CD14-positive monocyte (primary cell): ENCODE measurements at regions not wholly inside any gene's neighbourhood (a gene's known extent, or its start where the extent isn't known, plus 50 kb on each side); places are given as distances from the start of the nearest gene placed in this dataset.

Experiments
- DNase-seq, 3 donors: peaks; one replicate each; pipeline ENCODE4 v3.0.0-alpha.2; 2011 to 2022
- H2AFZ ChIP-seq: 2 replicates; pipeline ENCODE4 v1.6.0; 2012; ENCODE audit warnings: mild to moderate bottlenecking, low read depth, low read length, inconsistent platforms; ENCODE audit not compliant: insufficient read depth, poor library complexity, severe bottlenecking
- H3K27ac ChIP-seq, 2 donors: 1 replicate in 1 of 2; 2 replicates in 1 of 2; pipeline ENCODE4 v1.5.1; 2012 to 2013; ENCODE audit warnings: low read length in 2 of 2, control low read depth in 1 of 2, inconsistent platforms in 1 of 2, low read depth in 1 of 2, mild to moderate bottlenecking in 1 of 2
- H3K27me3 ChIP-seq, 2 donors: one replicate each; pipeline versions ENCODE4 v1.6.0 to v1.6.1; 2011 to 2013; ENCODE audit warnings: low read length in 2 of 2; ENCODE audit not compliant: control insufficient read depth in 2 of 2, insufficient read depth in 2 of 2
- H3K36me3 ChIP-seq, 2 donors: replicated peaks in 1 of 2; 1 replicate in 1 of 2; 2 replicates in 1 of 2; pipeline versions ENCODE4 v1.5.1 to v1.6.1; 2012 to 2013; ENCODE audit warnings: low read length in 2 of 2, control low read depth in 1 of 2, inconsistent platforms in 1 of 2, mild to moderate bottlenecking in 1 of 2; ENCODE audit not compliant: insufficient read depth in 2 of 2, control insufficient read depth in 1 of 2
- H3K4me1 ChIP-seq, 2 donors: 1 replicate in 1 of 2; 2 replicates in 1 of 2; pipeline versions ENCODE4 v1.5.1 to v1.6.1; 2012 to 2013; ENCODE audit warnings: low read length in 2 of 2, control low read depth in 1 of 2, inconsistent platforms in 1 of 2, mild to moderate bottlenecking in 1 of 2, moderate library complexity in 1 of 2; ENCODE audit not compliant: insufficient read depth in 2 of 2, control insufficient read depth in 1 of 2
- H3K4me2 ChIP-seq: replicated peaks from 2 replicates; pipeline ENCODE3; 2012; ENCODE audit warnings: low read length, moderate library complexity, mild to moderate bottlenecking; ENCODE audit not compliant: poor library complexity, severe bottlenecking; ENCODE audit errors: extremely low read depth
- H3K4me3 ChIP-seq, 3 experiments: fragments of 200-600 bp in 1 of 3; sonication (generic) in 1 of 3; replicated peaks in 1 of 3; 1 replicate in 2 of 3; 2 replicates in 1 of 3; pipeline ENCODE4 v1.5.1; 2011 to 2013; ENCODE audit warnings: low read length in 3 of 3, mild to moderate bottlenecking in 3 of 3, control low read depth in 2 of 3, low read depth in 2 of 3, inconsistent platforms in 1 of 3, moderate library complexity in 1 of 3
- H3K79me2 ChIP-seq: 2 replicates; pipeline ENCODE4 v1.6.0; 2012; ENCODE audit warnings: mild to moderate bottlenecking, control low read depth, inconsistent platforms, low read length, moderate library complexity; ENCODE audit not compliant: insufficient read depth
- H3K9ac ChIP-seq: 2 replicates; pipeline ENCODE4 v1.6.0; 2017; ENCODE audit warnings: low read length, mild to moderate bottlenecking; ENCODE audit not compliant: insufficient read depth, poor library complexity, severe bottlenecking
- H3K9me3 ChIP-seq, 2 donors: replicated peaks in 1 of 2; 1 replicate in 1 of 2; 2 replicates in 1 of 2; pipeline versions ENCODE4 v1.5.1 to v1.6.1; 2012 to 2013; ENCODE audit warnings: low read length in 2 of 2, control low read depth in 1 of 2; ENCODE audit not compliant: control insufficient read depth in 1 of 2, insufficient read depth in 1 of 2
- H4K20me1 ChIP-seq: 2 replicates; pipeline ENCODE4 v1.6.0; 2012; ENCODE audit warnings: mild to moderate bottlenecking, low read length, control low read depth, moderate library complexity; ENCODE audit not compliant: insufficient read depth
- H3K27ac Mint-ChIP-seq, 7 donors: one replicate each; pipeline ENCODE4 v1.8.0; 2020; ENCODE audit warnings: mild to moderate bottlenecking in 7 of 7, mixed read lengths in 7 of 7, moderate library complexity in 6 of 7, inconsistent platforms in 2 of 7
- H3K27me3 Mint-ChIP-seq, 3 donors: one replicate each; pipeline ENCODE4 v1.8.0; 2021 to 2022; ENCODE audit warnings: low read depth in 3 of 3, mild to moderate bottlenecking in 3 of 3, mixed read lengths in 3 of 3, moderate library complexity in 3 of 3, inconsistent platforms in 1 of 3
- H3K36me3 Mint-ChIP-seq, 2 donors: one replicate each; pipeline ENCODE4 v1.8.0; 2020; ENCODE audit warnings: mixed read lengths in 2 of 2, inconsistent platforms in 1 of 2, mild to moderate bottlenecking in 1 of 2
- H3K4me1 Mint-ChIP-seq: one replicate; pipeline ENCODE4 v1.8.0; 2020; ENCODE audit warnings: mild to moderate bottlenecking, mixed read lengths
- H3K4me3 Mint-ChIP-seq, 2 donors: one replicate each; pipeline ENCODE4 v1.8.0; 2020; ENCODE audit warnings: mild to moderate bottlenecking in 2 of 2, mixed read lengths in 2 of 2, moderate library complexity in 1 of 2
- H3K9me3 Mint-ChIP-seq, 7 donors: one replicate each; pipeline ENCODE4 v1.8.0; 2020 to 2022; ENCODE audit warnings: mixed read lengths in 7 of 7, mild to moderate bottlenecking in 6 of 7, moderate library complexity in 6 of 7, inconsistent platforms in 2 of 7
- CTCF ChIP-seq: fragments of 200-600 bp; IDR thresholded peaks from one replicate; pipeline ENCODE4 v1.8.0; 2022; ENCODE audit warnings: antibody characterized with exemption, mild to moderate bottlenecking
- WGBS: methylation state at CpG from one replicate; pipeline ENCODE4 v1.1.5; 2013; ENCODE audit warnings: missing lambda C conversion rate; ENCODE audit not compliant: insufficient coverage; 5-methylcytosine and 5-hydroxymethylcytosine counted together
- intact Hi-C, 2 donors: fragments of 100-400 bp; cut with micrococcal nuclease; formaldehyde crosslinking; loops; one replicate each; pipeline versions ENCODE4 v1.15.0 to v1.15.1; 2023

DNA sequence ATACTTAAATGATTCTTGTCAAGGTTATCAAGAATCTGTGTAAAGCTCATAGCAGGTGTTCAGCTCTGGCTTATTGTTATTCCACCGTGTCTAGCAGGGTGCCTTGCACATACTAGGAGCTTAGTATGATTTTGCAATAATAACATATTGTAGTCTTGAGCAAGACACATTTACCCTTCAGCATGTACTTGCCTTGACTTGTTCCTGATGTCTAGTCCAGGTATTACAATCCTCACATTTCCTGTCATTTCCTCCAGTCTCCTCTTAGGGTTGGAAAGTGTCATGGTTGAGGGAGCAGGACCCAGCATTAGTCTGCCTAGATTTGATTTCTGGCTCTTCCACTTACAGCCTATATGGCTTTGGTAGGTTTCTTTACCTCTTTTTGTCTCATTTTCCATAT lies 246.1 kb downstream of the RAD51AP2 start:
- no peaks in the 10 kb centered on the region for H3K27me3 ChIP-seq
- WGBS = no CpG with 5 or more reads among the region's 1 CpG
- DNase-seq = no peak
- no peaks in the 10 kb centered on the region for H3K9me3 ChIP-seq
- H3K27ac ChIP-seq = no peak overlapping the region
- intact Hi-C loops = no loop called here
- Mint-ChIP-seq H3K36me3 (no peaks in the 10 kb centered on the region), H3K4me1 (peaks cover 2% of the 10 kb centered on the region), H3K27ac (no peak overlapping the region), H3K9me3 (peaks cover 0 to 8% (median 0%) of the 10 kb centered on the region in 7 donors), H3K27me3 (peaks cover 0 to 2% (median 1%) of the 10 kb centered on the region in 3 donors), H3K4me3 (no peak overlapping the region)
- H4K20me1 ChIP-seq = no peaks in the 10 kb centered on the region
- H3K79me2 ChIP-seq = no peaks in the 10 kb centered on the region
- no peak overlapping the region for H3K9ac ChIP-seq
- no peak for TF ChIP-seq CTCF
- no peak overlapping the region for H3K4me2 ChIP-seq
- no peak overlapping the region for H2AFZ ChIP-seq
- no peaks in the 10 kb centered on the region for H3K36me3 ChIP-seq
- H3K4me3 ChIP-seq = no peak overlapping the region
- H3K4me1 ChIP-seq = no peaks in the 10 kb centered on the region

DNA sequence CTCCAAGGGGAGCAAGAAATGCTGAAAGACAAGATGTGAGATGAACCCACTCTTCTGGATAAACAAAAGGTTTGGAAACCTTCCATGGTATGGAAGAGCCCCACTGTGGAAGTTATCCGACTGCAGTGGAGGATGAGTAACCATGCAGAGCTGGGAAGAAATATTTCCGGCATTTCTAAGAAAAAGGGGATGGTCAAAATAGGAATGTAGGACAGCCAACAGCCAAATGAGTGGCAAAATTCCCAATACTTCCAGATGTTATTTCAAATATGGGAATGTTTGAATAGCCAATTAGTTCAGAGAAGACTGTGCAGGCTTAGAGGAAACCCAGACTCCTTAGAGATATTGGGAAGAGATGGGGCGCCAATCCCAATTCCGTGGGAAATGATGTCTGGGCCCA lies 246.8 kb downstream of the RAD51AP2 start:
- Histone ChIP-seq H3K9me3 (no peaks in the 10 kb centered on the region), H3K4me1 (no peaks in the 10 kb centered on the region), H3K27me3 (no peaks in the 10 kb centered on the region), H3K79me2 (no peaks in the 10 kb centered on the region), H3K9ac (no peak overlapping the region), H2AFZ (no peak overlapping the region), H3K36me3 (no peaks in the 10 kb centered on the region), H3K4me2 (no peak overlapping the region), H3K4me3 (no peak overlapping the region), H3K27ac (no peak overlapping the region), H4K20me1 (no peaks in the 10 kb centered on the region)
- Mint-ChIP-seq H3K4me1 (peaks cover 2% of the 10 kb centered on the region), H3K4me3 (no peak overlapping the region), H3K9me3 (peaks cover 0 to 8% (median 0%) of the 10 kb centered on the region in 7 donors), H3K36me3 (no peaks in the 10 kb centered on the region), H3K27me3 (peaks cover 0 to 2% (median 1%) of the 10 kb centered on the region in 3 donors), H3K27ac (no peak overlapping the region)
- intact Hi-C loops = no loop called here
- no peak for DNase-seq
- 100% methylated on average over 1 of the region's 4 CpGs for WGBS
- no peak for TF ChIP-seq CTCF
